Activated CD4-positive, CD25-positive, alpha-beta regulatory T cell treated with anti-CD3 and anti-CD28 coated beads, Interleukin-2, amount 50 U/mL, for 16 hours (primary cell): ENCODE measurements at regions not wholly inside any gene's neighbourhood (a gene's known extent, or its start where the extent isn't known, plus 50 kb on each side); places are given as distances from the start of the nearest gene placed in this dataset.

Experiments used
- DNase-seq: peaks from one replicate; pipeline ENCODE4 v3.0.0-alpha.2; 2020; ENCODE audit warnings: low read depth, low spot score

DNA sequence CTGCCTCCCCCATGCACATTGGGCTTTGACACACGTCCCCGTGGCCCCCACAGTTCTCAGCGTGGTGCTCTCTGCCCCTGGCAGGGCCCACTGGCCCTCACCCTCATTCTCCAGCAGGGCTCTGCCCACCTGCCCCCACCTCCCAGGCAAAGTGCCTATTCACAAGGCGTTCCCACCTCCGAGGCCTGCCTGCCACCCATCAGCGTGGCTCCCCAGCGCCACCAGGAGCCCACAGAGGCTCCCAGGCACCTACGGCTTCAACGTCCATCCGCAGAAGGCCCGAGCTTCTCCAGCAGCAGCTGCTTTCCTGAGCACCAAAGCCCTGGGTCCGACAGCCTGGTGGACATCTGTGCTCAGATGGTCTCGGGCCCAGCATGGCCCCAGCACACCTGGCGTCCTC is 211.8 kb upstream of the PPP2R2D start:
- no peak for DNase-seq

DNA sequence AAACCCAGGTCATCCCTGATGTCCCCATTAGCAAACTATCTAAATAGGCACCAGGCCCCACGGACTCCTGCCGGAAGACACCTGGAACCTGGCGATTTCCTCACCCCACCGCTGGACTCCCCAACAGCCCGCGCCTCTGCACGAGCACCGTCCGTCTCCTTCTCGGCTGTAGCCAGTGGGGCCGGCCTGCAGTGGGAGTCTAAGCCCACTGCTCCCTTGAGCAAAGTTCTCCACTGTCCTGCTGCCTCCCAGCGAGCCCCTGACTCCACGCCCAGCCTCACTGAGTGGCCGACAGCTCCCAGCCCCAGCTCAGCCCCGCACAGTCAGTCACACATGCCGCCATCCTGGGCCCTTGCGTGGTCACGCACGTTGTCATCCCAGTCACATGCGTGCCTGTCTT is 211.3 kb upstream of the PPP2R2D start:
- no peak for DNase-seq

DNA sequence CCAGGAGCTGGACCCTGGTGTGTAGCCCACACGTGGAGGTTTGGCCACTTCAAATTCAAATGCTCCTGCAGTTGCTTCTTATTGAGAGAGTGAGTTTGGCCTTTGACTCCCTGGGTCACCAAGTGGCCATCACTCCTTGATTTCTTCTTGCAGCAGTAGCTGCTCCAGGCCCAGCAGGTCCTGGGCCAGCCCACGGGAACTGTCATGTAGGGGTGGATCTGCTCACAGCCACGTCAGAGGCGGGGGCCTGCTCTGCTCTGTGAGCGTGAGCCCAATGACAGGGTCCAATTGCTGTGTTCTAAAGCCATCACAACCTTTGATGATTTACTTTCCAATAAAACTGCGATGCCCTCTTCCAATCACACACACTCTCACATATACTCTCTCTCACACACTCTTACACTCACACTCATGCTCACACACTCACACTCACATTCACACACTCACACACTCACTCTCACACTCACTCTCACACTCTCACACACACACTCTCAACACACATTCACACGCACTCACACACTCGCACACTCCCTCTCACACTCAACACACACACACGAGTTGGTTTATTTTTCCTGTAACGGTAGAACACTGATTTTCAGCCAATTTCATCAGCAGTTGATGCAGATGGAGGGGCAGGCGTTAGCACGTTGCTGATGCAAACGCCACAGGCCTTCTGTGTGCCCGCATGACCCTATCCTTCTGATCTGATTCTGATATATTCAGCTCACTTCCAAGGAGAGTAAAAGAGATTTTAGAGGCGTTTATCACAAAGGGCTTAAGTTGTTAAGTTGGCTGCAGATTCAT is 210.7 kb upstream of the PPP2R2D start:
- DNase-seq, result no peak

DNA sequence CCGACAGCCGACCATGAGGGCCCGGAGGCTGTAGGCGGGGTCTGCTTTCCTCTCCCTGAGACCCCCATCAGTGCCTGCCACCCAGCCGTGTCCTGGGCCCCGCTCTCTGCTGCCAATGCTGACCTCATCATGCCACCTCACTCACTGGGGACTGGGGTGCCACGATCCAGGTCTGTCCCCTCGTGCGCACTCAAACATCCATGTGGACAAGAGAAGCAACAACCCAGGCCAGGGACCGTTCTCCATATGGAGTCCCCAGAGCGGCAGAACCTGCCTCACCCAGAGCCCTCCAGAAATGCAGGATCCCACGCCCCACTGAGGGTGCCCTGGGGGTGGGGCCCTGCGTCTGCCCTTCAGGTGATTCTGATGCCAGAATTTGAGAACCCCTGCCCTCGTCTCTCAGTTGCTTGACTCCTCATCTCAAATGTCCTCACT is 210.0 kb upstream of the PPP2R2D start:
- DNase-seq, result no peak

DNA sequence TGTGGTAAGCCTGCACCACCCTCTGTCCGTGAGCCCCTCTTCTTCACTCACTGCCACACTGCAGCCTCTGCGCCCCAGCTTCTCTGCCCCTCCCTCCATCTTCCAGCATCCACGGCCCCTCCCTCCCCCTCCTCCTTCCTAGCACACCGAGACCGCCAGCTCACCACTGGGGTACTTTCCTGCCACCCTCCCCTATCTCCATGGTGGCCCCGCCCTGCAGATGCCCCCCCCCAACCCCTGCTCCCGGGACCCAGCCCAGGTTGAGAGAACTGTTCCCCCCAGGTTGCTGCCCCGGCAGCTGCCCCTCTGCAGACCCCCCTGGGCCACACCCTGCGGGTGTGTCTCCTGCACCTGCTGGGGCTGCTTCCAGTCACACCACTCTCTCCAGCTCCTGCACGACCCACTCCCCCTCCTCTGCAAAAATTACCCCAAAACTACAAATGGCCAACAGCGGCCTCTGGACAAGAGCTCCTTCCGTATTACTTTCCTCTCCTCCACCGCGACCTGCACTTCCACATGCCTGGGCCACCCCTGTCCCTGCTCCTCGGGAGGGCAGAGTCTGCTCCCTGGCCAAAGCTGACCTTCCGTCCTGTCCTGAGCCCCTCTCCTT is 209.2 kb upstream of the PPP2R2D start:
- DNase-seq, result no peak

DNA sequence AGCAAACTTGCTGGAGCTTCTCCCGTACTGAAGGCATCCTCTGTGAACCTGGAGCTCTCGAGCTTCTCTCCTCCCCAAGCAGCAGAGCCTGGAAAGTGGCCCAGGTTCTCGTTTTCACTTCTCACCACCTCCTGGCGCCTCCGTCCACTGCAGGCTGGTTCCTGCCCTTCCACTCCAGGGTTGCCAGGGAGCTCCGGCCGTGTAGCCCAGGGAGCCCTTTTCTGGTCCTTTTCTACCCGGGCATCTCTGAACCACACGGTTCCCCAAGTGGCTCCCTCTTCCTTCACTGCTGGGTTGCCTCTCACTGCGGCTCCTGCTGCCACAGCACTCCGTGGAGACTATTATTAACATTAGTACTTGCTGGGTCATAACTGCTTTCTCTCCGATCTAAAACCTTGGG is 208.6 kb upstream of the PPP2R2D start:
- DNase-seq, result no peak

DNA sequence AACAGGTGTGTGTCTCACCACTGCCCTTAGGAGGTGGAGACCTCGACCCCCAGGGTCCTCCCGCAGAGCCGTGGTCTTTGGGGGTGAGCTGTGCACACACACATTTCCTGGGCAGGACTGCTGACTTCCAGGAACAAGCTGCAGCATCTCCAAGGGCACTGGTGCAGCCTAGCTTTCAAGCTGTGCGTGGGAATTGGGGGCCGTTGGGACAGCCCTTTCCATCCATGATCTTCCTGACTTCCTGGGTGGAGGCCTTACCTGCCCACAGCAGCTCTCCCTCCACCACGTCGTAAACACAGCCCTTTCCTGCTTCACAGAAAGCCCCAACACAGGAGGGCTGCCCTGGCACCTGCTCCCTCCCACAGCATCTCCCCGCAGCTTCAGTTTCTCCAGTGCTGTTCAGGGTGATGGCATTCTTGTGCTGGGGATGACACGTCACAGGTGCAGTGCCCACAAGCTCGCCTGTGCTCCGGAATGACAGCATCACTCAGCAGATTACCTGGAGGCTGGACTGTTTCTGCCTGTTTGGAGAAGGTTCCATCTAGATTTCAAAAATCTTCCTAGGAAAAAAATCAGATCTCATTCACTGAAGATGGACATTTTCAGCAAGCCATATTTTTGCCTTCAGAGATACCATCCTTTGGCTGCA is 208.0 kb upstream of the PPP2R2D start:
- no peak for DNase-seq

DNA sequence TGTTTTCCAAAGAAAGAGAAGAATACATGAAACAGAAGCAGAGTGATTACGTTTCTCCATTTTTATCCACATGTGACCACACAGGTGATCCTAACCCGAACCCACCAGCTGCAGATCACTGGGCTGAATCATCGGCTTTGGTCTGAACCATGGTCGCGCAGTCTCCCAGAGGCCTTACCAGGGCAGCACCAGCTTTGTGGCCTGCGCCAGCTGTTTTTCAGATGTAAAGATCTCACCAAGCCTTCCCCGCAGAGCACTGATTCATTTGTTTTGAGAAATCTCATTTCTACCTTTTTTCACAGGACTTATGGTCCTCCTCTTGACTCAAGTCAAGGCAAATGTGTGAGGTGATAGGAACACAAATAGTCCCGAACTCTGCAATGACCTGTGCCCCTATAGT is 207.0 kb upstream of the PPP2R2D start:
- DNase-seq, result no peak

DNA sequence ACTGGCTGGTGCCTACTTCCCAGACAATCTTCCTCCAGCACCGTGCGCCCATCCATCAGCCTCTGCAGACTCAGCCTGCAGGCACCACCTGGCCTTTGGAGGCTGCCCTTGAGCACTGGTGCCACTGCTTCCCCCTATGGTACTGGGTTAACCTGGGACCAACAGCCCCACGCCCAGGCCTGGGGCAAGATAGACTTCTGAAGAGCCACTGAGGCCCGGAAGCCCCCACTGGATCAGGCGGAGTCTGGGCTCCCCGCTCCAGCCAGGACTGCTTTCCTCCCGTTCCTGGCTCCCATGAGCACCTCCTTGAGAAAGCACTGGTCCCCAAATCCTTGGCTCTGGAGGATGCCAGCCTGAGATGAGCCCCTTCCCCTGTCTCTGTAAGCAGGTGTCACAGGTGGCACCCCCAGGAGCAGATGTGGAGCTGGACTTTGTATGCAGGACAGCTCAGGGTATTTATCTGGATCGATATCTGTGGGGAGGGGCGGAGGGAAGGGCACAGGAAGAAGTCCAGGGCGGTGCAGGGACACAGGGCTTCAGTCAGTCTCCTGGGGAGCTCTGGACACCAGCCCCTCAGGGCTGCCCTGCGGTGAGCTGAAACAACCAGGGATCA is 206.5 kb upstream of the PPP2R2D start:
- no peak for DNase-seq

DNA sequence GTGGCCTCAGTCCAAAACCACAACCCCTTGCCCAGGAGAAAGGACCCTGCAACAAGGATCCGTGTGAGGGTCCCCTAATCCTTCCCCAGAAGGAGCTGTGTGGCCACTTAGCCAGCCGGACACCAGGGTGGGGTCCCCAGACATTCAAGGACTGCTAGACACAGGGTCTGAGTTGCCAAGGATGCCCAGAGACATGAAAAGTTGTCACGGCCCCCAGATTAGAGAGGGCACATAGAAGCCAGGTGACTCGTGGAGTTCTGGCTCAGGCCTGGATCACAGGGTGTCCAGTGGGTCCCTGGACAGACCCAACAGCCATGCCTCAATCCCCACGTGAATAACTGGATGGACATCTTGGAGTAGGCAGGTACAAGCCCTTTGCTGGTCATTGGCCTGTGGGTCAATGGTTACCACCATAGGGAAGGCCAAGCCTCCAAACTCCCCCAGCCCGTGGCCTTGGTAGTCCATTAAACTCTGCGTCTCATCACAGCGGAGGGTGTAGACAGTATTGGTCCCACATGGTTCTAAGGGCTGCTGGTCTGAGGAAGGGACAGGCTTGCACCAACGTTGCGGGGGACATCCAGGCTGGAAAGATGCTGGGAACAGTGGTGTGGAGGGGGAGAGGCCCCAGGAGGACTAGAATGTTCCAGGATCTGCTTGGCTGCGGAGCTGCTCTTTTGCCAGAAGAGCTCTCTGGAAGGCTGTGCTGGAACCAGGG is 205.9 kb upstream of the PPP2R2D start:
- no peak for DNase-seq

DNA sequence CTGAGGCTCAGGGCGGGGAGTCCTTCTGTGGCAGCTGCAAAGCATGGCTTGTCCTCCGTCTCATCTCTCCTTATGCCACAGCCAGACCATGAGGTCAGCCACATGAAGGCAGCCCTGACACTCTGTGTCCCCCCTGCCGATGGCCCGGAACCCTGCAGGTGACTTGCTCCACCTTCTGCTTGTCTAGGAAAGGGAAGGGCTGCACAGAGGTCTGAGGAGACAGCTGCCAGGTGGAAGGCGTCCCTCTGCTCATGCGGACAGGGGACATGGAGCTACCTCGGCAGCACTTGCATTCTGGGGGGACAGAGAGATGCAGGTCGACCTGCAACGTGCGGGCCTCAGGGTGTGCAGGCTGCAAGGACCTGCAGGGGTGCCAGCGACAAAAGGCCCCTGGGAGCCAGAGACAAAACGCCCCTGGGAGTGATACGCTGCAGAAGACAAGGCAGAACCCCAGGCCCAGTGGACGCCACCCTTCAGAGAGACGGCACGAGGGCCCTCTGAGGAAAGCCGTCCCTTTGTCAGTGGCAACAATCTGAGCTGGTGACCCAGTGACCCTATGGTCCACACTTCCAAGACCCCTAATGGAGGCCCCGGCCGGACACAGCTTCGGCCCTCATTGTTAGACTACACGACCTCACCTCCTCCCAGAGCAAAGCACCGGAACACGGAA is 205.2 kb upstream of the PPP2R2D start:
- no peak for DNase-seq

DNA sequence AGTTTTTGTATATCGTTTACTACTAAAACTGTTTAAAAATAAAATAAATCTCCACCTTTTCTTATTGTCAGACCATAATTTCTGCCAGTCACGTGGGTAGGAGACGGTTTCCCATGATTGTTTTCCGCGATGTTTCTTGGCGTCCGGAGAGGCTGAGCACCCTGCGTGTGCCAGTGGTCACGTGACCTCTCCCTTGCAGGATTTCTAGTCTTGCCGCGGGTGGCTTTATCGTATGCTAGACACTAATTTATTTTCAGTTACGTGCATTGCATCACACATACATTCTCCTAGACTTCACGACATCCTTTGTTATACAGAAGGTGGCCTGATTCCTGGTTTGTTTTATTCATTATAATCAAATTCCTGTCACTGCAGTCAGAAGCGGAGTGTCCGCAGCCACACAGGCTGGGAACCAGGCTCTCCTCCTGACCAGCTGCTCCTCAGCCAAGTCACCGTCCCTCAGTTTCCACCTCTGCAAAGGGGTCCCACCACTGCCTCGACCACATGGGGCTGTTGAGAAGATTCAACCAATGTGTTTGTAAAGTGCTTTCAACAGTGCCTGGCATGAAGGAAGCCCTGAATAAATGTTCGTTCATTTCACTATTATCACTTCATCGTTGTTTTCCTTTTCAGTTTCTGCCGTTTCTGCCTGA is 203.2 kb upstream of the PPP2R2D start:
- no peak for DNase-seq

DNA sequence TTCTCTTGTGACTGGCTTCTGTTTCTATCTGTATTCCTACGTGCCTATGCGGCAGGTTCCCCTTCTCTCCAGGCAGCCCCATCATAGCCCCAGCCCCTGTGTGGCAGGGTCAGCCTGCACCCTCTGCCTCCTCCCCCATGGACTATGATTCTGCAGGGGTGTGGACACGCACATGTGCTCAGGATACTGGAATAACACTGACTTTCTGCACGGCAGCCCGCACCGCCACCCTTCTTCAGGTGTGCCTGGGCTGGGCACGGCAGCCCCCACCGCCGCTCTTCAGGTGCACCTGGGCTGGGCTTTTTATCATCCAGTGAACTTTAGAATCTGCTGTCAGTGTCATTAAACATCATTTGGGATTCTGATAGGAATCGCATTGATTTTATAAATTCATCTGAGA is 202.6 kb upstream of the PPP2R2D start:
- no peak for DNase-seq

DNA sequence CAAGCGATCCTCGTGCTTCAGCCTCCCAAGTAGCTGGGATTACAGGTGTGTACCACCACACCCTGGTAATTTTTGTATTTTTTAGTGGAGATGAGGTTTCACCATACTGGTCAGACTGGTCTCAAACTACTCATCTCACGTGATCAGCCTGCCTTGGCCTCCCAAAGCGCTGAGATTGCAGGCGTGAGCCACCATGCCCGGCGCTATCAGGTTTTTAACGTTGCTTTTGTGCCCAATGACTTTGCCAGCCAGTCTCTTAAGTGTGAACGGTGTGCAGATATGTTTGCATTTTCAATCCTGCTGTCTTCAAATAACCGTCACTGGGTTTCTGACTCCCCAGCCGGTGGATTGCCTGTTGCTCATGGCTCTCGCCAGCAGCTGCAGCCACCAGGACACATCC is 201.8 kb upstream of the PPP2R2D start:
- DNase-seq, result no peak

DNA sequence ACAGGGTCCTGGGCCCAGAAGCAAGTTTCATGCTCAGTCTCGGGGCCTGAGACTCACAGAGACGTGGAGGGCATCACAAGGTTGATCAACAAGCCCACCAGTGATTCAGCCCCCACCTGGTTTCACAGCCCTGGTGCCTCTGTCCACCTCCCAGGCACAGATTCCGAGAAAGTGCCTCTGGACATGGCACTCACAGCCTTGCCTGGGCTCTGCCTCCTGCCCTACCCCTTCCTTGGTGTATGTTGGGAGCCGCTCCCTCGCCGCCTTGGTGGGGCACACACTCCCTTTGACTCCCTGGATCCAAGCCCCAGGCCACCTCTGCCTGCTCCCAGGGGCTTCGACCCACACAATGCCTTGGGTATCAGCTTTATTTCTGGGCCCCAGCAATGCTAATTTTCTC is 200.8 kb upstream of the PPP2R2D start:
- no peak for DNase-seq

DNA sequence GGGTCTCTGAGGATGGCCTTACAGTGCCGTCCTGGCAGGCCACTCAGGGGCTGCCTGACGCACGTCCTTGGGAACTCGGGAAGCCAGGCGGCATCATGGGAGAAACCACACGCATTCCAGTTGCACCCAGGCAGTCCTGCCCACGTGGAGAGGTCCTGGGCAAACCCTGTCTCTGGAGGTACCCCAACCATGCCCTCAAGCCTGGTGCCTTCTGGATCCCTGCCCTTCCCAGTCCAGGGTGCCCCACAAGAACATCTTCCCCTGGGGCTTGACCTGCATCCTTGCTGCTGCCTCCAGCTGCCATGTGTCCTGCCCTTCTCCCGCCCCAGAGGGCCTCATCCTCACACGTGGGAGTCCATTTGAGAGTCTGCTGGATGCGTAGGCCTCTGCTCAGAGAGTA is 200.3 kb upstream of the PPP2R2D start:
- no peak for DNase-seq

DNA sequence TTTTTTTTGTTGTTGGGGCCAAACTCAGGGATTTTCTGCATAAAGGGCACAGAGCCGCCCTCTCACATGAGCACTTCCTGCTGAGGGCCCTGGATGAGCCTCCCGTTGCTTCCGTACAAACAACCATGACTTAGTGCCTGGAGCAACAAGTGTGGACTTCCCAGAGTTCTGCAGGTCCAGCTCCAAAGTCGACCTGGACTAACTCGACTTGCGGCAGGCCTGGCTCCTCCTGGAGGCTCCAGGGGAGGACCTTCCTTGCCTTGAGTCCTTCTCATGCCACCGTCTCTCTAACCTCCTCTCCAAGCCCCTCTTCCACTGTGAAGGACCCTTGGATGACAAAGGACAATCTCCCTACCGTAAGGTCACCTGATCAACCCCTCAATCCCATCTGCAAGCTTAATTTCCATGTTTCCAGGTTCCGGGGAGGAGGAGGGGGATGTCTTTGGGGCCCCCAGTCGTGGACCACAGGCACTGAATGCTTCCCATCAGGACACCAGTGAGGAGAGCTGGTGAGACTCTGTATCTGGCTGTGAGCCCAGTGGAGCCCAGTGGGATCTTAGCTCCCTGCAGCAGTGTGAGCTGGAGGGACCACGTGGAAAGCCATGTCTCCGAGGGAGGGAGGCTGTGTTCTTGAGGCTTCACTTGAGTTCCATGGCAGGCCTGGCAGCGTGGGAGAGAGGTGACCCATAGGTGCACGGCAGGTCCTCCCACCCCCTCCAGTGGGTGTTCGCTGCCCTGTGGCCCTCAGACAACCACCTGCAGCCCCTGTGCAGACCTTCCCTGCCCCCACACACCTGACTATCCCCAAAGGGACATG is 199.5 kb upstream of the PPP2R2D start:
- DNase-seq, result no peak

DNA sequence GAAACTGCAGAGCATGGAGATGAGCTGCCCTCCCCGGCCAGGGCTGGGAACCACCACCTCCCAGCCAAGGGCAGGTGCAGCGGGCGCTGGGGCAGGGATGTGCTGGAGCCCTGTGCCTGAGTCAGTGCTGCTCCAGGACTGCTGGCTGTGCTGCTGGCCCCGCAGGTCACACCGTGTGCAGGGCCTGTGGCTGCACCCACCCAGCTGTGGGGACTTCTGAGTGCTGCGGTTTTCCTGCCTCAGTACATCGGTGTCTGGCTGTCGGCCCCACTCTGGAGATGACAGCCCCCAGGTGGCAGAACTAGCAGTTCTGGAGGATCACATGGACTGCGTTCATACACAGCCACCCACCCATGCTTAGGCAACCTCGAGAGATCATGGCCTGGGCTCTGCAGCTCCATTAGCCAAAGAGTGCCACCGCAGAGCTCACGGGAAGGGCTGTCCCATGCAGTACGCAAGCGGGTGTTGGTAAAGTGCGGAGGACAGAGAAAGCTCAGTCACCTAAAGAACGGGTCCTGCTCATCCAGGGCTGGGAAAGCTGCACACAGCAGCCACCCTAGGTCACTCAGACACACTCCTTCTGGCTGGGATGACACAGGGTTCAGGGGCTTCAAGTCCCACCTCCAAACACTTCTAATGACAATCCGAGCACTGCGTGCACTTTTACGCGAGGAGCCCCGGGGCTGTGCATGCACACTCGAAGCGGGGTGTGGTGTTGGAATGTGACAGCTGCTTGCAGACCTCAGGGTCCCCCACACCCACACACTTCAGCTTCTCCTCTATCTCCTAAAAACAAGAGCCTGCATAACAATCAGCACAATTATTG is 198.1 kb upstream of the PPP2R2D start:
- DNase-seq, result no peak

DNA sequence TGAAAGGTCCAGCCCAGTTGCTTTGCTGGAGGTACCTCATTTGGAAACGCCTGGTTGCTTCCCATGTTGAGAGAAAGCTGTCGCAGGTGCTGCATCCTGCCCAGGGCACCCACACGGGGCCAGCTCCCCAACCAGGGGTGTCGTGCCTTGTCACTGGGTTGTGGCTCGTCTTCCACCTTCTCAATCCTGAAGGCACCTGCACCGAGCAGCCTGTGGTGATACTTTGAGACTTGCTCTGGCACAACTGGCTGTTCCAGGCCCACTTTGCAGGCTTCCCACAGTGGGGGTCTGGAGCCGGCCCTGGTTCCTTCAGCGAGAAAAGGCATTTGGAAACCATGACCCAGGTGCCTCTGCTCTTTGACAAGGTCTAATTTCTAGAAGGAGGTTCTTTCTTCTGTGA is 197.3 kb upstream of the PPP2R2D start:
- DNase-seq, result no peak
